SH-SY5Y (cell line): ENCODE measurements at regions not wholly inside any gene's neighbourhood (a gene's known extent, or its start where the extent isn't known, plus 50 kb on each side); places are given as distances from the start of the nearest gene placed in this dataset.

Source experiments
- GATA2 ChIP-seq: IDR thresholded peaks from 2 replicates; pipeline ENCODE4 v1.6.1; 2011; ENCODE audit warnings: mild to moderate bottlenecking, low read depth, low read length
- GATA3 ChIP-seq: IDR thresholded peaks from 2 replicates; pipeline ENCODE4 v1.6.1; 2011; ENCODE audit warnings: low read depth, mild to moderate bottlenecking, low read length, moderate library complexity

- TF ChIP-seq GATA3 (no peak), GATA2 (no peak)
Observed at GRCh38 chr7:119708891-119709290, 564.1 kb upstream of the KCND2 start.

DNA sequence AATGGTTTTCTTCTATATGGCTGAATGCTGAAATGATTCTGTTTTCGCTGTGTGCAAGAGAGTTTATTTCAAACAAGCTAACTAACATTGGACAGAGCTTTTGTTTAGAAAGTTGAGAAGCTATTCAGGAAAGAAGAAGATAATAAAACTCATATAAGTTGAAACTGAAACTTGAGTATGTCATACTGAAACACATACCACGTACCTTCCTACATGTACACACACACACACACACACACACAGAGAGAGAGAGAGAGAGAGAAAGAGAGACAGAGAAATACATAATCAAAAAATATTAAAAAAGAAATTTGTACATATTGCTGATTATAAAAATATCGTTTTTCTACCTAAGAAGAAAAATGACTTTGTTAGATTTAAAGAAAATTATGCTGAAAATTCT, 561.9 kb upstream of the KCND2 start:
- TF ChIP-seq GATA2 (no peak), GATA3 (no peak)

DNA sequence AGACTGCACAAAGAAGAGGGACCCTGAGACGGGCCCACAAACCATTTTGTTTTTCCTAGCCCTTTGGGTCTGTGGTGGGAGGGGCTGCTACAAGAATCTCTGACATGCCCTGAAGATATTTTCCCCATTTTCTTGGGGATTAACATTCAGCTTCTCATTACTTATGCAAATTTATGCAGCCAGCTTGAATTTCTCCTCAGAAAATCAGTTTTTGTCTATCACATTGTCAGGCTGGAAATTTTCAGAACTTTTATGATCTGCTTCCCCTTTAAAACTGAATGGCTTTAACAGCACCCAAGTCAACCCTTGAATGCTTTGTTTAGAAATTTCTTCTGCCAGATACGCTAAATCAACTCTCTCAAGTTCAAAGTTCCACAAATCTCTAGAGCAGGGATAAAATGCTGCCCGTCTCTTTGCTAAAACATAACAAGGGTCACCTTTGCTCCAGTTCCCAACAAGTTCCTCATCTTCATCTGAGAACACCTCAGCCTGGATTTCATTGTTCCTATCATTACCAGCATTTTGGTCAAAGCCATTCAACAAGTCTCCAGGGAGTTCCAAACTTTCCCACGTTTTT, 560.0 kb upstream of the KCND2 start:
- TF ChIP-seq GATA2 (no peak), GATA3 (no peak)

- TF ChIP-seq GATA2 (no peak), GATA3 (no peak)
Observed at GRCh38 chr7:119713606-119714005, 559.4 kb upstream of the KCND2 start.

- TF ChIP-seq GATA3 (no peak), GATA2 (no peak)
Observed at GRCh38 chr7:119720541-119720940, 552.4 kb upstream of the KCND2 start.

DNA sequence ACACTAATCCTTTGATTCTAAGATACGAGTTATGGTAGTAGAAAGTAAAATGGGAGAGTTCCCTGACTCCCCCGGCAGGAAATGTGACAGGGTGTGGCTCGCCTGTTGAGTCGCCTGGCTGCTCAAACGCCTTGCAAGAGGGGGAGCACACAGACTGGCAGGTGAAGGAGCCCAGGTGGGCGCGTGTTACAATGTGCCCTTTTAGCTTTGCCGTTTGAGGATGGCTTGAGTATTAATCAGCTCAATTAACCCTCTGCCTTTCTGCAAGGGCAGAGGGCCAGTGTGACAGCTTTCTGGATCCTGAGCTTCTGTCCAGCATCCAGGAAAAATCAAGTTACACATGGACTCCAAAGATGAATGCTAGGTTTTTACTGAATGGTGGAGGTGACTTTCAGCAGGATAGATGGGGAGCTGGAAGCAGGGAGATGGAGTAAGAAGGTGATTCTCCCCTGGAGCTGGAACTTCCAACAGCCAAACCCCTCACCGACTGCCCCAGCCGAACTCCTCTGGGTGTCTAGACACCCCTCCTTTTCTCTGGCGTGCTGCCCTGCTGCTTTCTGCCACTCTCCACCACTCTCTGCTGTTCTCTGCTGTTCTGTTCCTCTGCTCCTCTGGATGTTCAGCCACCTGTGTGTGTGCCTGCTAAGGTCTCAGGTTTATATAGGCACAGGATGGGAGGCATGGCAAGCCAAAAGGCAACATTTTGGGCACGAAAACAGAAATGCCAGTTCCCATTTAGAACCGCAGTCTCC, 548.8 kb upstream of the KCND2 start:
- TF ChIP-seq GATA2 (no peak), GATA3 (no peak)

DNA sequence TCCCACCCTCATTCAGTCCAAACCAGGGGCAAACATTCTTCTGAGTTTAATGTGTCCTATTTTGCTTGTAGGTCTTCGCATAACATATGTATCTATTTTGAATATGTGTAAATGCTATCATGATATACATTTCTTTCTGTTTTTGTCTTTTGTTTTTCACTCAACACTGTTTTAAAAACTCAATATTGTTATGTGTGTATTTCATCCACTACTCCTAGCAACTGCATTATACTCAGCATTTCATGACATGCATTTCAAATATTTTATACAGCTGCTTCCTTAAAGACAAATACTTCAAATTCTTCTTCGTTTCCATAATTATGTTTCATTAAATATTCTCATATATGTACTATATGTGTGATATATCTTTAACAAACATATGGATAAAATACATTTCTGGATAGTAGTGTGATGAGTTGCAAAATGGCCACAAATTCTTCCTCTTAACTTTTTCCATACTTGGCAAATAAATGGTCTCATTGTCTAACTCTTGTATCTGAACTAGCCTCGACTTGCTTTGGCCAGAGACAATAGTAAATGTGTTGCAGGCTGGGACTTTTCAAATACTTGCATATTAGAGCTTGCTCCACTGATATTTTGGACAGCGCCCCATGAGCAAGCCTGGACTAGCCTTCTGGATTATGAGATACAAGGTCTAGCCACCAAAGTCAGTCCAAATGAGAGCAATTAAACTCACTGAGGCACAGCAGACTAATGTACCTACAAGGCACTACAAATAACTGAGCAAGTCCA, 539.7 kb upstream of the KCND2 start:
- TF ChIP-seq GATA3 (no peak), GATA2 (no peak)

DNA sequence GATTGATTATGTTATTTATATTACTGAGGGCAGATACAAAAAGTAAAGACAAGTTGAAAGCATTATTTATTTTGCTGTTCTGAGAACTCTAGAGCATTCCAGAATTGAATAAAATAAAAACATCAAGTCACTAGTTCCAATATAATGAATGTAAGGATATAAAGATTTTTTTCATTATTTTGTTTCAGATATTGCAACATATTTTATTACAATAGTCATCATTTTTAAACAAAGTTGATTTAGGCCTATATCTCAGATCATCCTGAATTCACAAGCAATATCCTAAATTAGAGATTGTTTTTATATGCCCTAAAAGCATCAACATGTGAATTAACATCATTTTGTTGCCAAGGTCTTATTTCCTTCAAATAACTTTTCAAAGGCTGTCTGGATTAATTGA, 535.6 kb upstream of the KCND2 start:
- TF ChIP-seq GATA2 (no peak), GATA3 (no peak)

DNA sequence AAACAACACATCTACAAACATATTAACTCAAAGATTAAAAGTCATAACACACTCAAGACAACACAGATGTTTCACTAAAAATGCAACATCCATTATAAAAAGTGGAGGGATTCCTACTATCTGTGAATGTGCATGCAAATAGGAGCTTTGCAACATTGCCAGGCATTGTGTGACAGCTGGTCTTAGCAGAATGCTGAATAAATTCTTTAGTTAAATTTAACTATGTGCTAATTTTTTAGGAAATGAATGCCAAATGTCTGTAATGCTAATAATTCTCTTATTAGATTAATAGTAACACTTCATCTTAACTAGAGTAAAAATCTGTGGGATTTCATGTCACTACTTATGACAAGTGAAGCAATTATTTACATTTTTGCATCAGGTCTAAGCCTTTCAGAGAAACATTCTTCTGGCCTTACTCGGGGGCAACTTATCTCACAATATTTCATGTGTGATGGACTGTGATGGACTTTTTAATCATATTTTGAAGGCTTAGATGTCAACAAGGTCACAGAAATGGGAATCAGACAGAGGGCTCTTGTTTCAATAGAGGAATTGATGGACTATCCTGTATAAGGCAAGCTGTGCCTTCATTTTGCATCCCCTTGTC, 524.6 kb upstream of the KCND2 start:
- TF ChIP-seq GATA3 (no peak), GATA2 (no peak)

DNA sequence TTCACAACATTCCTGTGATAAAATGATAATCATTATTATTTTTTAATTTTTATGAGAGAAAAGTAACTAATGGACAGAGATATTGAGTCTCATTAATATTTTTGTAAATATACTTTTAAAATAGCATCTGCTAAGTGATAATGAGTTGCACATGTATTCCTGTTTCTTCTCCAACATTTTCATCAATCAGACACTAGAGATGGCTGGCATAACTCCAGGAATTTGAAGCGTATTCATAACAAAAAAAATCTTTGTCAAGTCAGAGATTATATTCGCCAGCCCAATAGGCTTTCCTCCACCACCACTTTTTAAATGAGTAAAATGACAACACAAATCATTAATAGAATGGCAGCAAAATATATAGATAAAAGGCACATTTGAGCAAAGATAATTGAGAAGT, 524.0 kb upstream of the KCND2 start:
- no peak for TF ChIP-seq GATA2
- TF ChIP-seq GATA3, result no peak

DNA sequence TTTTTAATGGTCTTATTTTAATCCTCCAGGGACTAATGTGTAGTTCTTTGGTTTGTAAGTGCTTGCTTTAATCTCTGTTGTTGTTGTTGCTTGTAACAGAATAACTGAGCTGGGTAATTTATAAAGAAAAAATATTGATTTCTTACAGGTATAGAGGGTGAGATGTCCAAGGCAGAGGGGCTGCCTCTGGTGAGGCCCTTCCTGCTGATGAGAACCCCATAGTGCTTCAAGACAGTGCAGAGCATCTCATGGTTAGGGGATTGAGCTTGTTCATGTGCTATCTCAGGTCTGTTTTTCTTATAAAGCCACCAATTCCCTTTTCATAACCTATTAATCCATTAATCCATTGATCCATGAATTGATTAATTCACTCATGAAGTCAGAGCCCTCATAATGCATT, 516.3 kb upstream of the KCND2 start:
- TF ChIP-seq GATA2, result no peak
- TF ChIP-seq GATA3, result no peak

DNA sequence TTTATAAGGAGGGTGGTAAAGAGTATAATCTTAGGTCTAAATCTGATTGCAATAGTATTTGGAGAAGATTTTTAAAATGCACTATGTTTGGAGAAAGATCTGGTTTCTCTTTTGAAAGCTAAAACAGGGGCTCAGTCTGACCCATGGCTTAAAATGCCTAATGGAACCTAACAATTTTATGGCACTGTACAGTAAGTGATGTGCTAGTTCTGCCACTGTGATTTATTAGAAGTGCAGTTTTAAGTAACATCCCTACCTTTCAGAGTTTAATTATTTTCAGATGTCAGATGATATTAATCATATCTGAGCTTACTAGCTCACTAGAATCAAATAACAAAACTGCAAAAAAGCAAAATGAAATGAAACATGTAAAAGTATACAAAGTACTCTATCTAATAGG, 514.7 kb upstream of the KCND2 start:
- no peak for TF ChIP-seq GATA3

DNA sequence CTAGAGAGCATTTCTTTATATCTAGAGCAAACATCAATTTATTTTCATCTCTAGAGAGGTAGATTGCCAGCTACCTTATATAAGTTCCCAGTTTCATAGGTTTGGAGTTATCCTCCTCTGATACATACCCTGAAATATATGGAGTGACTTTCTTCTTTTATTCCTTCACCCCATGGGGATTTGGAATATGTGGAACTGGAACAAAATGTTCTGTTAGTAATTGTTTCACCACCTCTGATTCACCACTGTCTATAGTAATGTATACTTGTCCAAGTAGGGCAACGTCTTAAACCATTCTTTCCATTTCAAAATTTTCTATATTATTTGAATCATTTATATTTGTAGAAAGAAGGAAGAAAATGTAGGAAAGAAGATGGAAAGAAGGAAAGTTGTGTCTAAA, 511.2 kb upstream of the KCND2 start:
- TF ChIP-seq GATA3 (no peak), GATA2 (no peak)

- no peak for TF ChIP-seq GATA3
- TF ChIP-seq GATA2, result no peak
Observed at GRCh38 chr7:119782286-119782685, 490.7 kb upstream of the KCND2 start.
